CD4-positive, alpha-beta T cell treated with Interleukin-21 for 1 hour (primary cell): ENCODE measurements at regions not wholly inside any gene's neighbourhood (a gene's known extent, or its start where the extent isn't known, plus 50 kb on each side); places are given as distances from the start of the nearest gene placed in this dataset.
"Not testable (repeated sequence)": the region's sequence is repeated elsewhere in the genome, so short reads cannot be mapped to it uniquely, and the experiment has no call there.

Source experiments
- DNase-seq: peaks from one replicate; pipeline ENCODE4 v3.0.0-alpha.2; 2020

DNA sequence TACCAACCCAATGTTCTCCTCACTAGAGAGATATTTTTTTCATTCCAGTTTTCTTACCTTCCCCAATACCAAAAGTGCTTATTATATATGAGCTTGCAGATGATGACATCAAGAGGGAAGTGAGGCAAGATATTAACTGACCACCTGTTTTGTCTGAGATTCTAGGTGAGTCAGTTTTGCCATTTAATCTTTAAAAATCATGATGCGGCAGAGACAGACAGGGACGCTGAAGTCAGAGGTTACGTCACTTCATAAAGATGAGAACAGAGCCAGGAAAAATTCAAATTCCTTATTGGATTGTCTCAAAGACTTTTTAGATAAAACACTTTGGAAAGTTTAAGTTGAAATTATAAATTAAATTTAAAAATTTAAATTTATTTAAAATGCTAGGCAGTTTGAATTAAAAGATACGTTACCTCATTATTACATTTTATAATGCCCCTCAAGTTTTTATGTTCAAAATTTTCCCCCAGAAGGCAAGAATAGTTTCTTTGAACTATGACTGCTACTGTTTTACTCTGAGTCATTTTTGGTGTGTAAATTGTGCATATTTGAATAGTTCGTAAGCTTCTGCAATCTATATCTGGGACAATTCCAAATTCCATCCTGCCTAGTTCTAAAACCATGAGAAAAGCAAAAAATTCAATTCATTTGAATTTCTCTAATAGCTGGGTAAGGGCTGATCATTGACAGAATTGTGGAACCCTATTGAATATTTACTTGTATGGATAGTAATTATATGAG, 839.6 kb upstream of the GOT2 start:
- no peak for DNase-seq

DNA sequence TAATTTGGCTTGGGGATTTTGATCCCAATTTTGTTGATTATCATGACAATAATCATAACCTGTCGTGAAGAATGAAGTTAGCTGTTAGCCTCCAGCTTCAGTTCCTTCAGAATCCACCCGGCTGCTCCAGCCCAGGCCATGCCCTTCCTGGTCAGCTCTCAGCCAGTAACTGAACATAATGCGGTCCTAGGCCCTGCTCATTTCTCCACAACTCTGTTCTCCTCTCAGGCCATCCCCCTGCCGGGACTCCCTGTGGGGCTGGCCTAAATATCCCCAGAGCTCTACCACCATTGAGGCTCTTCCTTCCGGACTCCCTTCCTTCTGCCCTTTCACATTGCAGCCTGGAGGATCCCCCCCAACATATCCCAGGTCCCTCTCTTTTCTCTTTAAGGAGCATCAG, 833.4 kb upstream of the GOT2 start:
- DNase-seq = no peak

DNA sequence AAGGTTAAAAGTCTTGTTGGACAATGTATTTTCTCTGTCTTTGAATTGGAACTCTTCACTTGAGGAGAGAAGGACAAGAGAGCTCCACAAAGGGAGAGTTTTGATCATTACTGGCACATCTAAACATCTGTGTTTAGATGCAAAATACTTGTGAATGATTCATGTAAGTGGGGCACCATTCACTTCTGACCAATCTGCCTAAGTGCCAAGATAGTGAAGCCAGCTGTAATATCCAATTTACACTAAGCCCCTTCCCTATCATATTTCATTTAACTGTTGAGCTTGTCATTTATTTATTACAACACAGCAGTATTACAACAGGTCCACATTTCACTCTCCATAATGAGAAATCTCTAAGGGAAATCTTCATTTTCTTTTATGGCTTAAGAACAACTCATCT, 832.3 kb upstream of the GOT2 start:
- DNase-seq = no peak

DNA sequence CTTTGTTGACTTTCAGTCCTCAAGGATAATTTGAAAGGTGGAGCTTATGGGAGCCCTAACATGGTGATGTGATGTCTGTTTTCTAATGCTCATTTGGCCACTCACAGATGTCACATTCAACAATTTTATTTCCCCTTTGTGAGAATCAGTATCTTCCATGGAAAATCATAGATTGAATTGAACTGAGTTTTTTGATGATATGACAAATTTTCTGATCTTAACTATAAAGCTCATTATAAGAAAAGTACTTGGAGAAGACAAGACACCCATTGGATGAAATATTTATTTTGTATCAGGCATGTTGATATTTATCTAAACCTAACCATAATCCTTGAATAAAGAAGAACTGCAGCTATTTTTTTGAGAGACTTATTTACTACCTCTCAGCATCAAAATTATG, 824.6 kb upstream of the GOT2 start:
- DNase-seq = no peak

DNA sequence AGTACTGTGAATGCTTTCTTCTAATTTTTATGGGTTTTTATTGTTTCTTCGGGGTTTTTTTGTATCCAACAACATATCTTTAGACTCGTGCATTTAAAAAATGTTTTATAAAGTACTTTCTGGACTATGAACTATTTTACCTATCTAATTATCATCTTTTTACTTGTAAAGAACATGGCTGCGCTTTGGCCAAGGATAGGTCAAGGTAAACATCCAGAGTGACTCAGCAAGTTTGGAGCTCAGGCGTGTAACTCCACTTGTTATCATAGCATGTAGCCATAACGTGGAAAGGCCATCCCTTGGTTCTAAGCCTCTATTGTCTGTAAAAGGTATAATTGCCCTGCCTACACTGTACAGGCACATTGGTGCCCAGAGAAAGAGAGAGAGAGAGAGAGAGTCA, 818.0 kb upstream of the GOT2 start:
- no peak for DNase-seq

- no peak for DNase-seq
These were observed 811.6 kb upstream of the GOT2 start for GRCh38 chr16:59545721-59546120.

DNA sequence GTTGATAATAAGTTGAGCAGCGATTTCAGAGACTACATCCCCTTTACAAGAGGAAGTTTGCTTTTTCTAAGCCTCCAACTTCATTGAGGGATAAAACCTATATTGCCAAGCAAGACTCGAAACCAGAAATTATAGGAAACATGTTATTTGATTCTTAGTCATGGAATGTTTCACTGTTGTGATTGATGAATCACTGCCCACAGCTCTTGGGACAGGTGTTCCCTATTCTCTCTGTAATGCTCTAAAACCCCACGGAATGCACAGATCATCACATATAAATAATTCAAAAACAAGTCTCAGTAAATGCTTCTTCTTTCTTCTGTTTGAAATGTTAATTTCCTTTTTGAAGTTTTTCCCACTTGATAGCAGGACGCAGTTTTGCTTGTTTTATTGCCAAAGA, 809.5 kb upstream of the GOT2 start:
- no peak for DNase-seq

GRCh38 chr16:59540621-59541020, 806.5 kb upstream of the GOT2 start:
- DNase-seq = no peak

GRCh38 chr16:59535298-59535697, 801.2 kb upstream of the GOT2 start:
- DNase-seq = no peak

DNA sequence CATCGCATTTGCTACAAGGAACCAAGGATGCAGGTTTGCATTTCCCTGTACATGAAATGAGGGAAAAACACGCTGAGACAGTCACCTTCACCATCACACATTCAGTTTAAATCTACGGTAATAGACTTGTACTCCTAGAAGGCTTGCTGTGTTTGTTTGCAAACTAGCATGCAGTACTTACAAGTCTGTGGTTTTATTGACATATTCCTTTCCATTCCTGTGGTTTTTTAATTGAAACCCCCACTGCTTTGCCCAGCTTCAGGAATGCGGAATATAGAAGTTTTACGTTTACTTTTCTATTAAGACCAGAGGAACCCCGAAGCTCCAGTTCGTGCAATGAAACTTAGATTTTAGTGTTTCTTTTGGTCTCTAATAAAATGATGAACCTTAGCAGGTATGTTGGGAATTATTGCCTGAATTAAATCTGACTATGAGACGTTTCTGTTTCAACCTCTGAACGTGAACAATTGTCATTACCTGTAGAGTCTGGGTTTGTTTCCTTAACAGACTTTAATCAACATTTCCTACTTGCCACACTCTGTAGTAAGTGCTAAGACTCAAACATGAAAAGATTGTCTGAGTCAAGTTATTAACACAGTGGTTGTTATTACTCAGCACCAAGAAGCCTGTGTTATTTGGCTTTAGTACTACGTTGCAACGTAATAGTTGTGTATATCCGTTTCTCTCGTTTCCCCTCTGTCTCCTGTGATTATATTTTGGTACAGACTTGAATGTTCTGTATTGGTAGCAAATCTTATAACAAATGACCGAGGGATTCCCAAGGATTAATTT, 793.3 kb upstream of the GOT2 start:
- no peak for DNase-seq

- no peak for DNase-seq
These were observed 788.7 kb upstream of the GOT2 start for GRCh38 chr16:59522826-59523225.

GRCh38 chr16:59518721-59519120, 784.6 kb upstream of the GOT2 start:
- not testable (repeated sequence) for DNase-seq

DNA sequence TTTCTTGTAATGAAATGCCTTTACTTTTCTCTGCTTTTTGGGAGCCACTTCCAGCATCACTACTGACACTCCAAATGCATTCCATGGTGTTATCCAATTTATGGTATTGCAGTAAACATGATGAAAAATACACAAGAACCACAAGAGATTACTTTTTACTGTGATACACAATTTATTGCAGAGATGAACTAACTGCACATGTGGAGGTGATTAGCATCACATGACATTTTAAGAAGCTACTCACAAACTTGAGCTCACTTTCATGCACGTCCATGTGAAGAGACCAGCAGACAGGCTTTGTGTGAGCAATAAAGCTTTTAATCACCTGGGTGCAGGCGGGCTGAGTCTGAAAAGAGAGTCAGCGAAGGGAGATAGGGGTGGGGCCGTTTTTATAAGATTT, 780.5 kb upstream of the GOT2 start:
- no peak for DNase-seq

DNA sequence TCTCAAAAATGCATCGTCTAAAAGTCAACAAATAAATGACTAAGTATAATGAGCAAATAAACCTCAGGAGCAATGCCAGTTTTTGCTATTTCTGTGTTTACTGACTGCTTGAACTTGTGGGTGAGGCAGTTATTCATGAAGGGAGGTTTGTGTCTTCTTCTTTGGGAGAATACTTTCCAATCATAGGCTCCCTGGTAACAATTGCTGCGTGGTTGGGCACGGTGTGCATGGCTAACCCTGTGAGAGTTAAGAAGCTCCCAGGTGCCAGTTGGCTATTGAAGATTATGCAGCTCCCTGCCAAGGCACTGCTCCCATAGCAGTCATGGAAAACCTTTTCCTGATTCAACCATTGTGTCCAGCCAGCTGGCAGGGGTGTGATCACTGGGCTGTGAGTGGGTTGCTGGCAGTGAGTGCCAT, 775.9 kb upstream of the GOT2 start:
- no peak for DNase-seq

DNA sequence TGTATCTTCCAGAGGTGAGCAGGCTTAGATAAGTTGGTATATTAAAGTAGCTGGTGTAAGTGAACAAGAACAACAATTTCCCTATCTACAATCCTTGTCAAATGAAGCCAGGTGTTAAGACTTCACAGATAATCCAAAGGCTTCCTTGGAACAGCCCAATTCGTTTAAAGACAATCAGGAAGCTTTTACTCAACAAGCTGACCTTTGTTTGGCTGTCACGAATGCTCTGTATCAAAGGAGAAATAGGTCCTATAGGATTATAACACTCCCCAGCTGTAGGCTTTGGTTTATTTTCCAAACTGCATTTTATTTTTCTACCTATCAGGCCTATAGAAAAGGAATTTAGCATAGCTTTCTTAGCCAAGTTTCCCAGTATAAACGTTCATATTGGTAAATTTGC, 766.5 kb upstream of the GOT2 start:
- no peak for DNase-seq

- DNase-seq = no peak
These were observed 753.0 kb upstream of the GOT2 start for GRCh38 chr16:59487067-59487466.

- DNase-seq = no peak
These were observed 750.9 kb upstream of the GOT2 start for GRCh38 chr16:59484833-59485516.

- no peak for DNase-seq
These were observed 744.7 kb upstream of the GOT2 start for GRCh38 chr16:59478838-59479237.

DNA sequence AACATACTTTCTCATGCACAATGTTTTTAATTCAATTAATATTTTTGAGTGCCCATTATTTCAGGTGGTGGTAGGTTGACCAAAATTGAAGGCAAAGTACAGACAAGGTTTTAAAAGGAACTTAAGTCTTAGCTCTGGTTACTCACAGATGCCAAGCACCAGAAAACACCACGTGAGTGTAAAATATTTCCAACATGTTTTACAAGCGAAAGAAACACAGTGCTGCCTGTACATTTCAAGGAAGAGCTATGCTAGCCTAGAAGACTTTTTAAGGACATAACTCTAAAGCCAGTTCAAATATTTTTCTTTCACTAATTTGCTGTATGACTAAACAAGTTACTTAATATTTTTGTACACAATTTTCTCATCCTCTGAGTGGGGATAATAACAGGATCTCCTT, 736.4 kb upstream of the GOT2 start:
- no peak for DNase-seq

- DNase-seq = no peak
These were observed 735.1 kb upstream of the GOT2 start for GRCh38 chr16:59469266-59469665.

- no peak for DNase-seq
These were observed 729.7 kb upstream of the GOT2 start for GRCh38 chr16:59463776-59464175.

GRCh38 chr16:59459806-59460205, 725.7 kb upstream of the GOT2 start:
- DNase-seq = no peak

DNA sequence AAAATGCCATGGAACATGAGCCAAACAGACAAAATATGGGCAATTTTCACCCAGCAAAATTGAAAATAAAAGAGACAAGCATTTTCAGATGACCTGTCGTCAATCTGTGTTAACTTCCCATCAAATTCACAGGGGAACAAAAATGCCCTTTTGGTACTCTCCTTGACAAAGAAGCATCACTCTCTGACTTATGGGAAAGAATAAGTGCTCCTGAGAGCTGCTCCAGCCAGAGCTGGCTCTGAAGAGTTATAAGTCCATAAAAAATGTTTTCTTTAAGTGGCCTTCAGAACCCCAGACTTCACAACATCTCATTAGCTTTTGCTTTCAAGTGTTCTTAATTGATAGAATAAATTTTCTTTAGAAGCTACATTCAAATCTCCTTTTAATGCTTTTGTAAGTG, 721.4 kb upstream of the GOT2 start:
- DNase-seq = no peak

DNA sequence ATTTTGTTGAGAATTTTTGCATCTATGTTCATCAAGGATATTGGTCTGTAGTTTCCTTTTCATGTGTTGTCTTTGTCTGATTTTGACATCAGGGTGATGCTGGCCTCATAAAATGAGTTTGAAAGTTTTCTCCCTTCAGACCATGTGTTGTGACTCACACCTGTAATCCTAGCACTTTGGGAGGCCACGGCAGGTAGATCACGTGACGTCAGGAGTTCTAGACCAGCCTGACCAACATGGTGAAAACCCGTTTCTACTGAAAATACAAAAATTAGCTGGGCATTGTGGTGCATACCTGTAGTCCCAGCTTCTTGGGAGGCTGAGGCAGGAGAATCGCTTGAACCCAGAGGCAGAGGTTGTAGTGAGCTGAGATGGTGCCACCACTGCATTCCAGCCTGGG, 716.4 kb upstream of the GOT2 start:
- not testable (repeated sequence) for DNase-seq
